ENCODE measurements at regions not wholly inside any gene's neighbourhood (a gene's known extent, or its start where the extent isn't known, plus 50 kb on each side); places are given as distances from the start of the nearest gene placed in this dataset.
"Not testable (repeated sequence)": the region's sequence is repeated elsewhere in the genome, so short reads cannot be mapped to it uniquely, and the experiment has no call there.

DNA sequence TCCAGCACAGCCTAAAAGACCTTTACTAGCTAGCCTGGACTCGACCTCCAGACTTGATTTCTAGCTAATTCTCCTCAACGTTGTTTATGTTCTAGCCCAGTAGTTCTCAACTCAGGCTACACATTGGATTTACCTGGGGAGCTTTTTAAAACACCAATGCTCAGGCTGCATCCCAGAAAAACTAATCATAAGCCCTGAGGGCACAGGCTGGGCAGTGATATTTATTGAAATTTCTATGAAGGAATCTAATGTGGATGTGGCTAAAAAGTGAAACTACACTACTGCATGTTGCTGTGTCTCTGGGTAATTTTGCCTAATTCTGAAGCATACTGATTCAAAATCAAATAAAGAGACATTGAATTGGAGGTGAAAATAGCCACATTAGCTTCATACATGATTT lies 479.4 kb downstream of the KCNT2 start:
- H3K27ac ChIP-seq (ENCODE audit: low read length), result no peak overlapping the region
- no peak overlapping the region for H3K27ac Mint-ChIP-seq
- WGBS (ENCODE audit: insufficient coverage), result 64% methylated on average over 2 of the region's 2 CpGs
- H3K4me1 ChIP-seq (ENCODE audit: control insufficient read depth, insufficient read depth, low read length), result no peaks in the 10 kb centered on the region
- H3K9me3 ChIP-seq (ENCODE audit: control insufficient read depth, insufficient read depth, low read length), result no peaks in the 10 kb centered on the region
- ATAC-seq, result no peak
- no peaks in the 10 kb centered on the region for H3K4me1 Mint-ChIP-seq
- no peak overlapping the region for H3K4me3 ChIP-seq (ENCODE audit: low read length)
- H3K36me3 Mint-ChIP-seq, result no peaks in the 10 kb centered on the region
- H3K27me3 Mint-ChIP-seq (ENCODE audit: low read depth in 2 of 2), result no peaks in the 10 kb centered on the region
- intact Hi-C loops (cut with micrococcal nuclease), result no loop called here
- no peak overlapping the region for H3K4me3 Mint-ChIP-seq
- H3K36me3 ChIP-seq (ENCODE audit: control insufficient read depth, insufficient read depth, low read length), result no peaks in the 10 kb centered on the region
- peaks cover 10 to 15% of the 10 kb centered on the region in 2 donors for H3K9me3 Mint-ChIP-seq
- TF ChIP-seq, protein P1, sequence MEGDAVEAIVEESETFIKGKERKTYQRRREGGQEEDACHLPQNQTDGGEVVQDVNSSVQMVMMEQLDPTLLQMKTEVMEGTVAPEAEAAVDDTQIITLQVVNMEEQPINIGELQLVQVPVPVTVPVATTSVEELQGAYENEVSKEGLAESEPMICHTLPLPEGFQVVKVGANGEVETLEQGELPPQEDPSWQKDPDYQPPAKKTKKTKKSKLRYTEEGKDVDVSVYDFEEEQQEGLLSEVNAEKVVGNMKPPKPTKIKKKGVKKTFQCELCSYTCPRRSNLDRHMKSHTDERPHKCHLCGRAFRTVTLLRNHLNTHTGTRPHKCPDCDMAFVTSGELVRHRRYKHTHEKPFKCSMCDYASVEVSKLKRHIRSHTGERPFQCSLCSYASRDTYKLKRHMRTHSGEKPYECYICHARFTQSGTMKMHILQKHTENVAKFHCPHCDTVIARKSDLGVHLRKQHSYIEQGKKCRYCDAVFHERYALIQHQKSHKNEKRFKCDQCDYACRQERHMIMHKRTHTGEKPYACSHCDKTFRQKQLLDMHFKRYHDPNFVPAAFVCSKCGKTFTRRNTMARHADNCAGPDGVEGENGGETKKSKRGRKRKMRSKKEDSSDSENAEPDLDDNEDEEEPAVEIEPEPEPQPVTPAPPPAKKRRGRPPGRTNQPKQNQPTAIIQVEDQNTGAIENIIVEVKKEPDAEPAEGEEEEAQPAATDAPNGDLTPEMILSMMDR (IDR thresholded peaks at IDR 0.05), result no peak
- no peaks in the 10 kb centered on the region for H3K27me3 ChIP-seq (ENCODE audit: control insufficient read depth, insufficient read depth, low read length)
- no peak for DNase-seq

GRCh38 chr1:196121181-196121580 lies 487.1 kb downstream of the KCNT2 start:
- no peaks in the 10 kb centered on the region for H3K27me3 Mint-ChIP-seq (ENCODE audit: low read depth in 2 of 2)
- no peak overlapping the region for H3K27ac ChIP-seq (ENCODE audit: low read length)
- no peak for DNase-seq
- no peaks in the 10 kb centered on the region for H3K36me3 ChIP-seq (ENCODE audit: control insufficient read depth, insufficient read depth, low read length)
- H3K36me3 Mint-ChIP-seq, result no peaks in the 10 kb centered on the region
- no peak overlapping the region for H3K4me3 Mint-ChIP-seq
- no peak overlapping the region for H3K27ac Mint-ChIP-seq
- TF ChIP-seq, protein P1 (IDR thresholded peaks at IDR 0.05), result no peak
- no peaks in the 10 kb centered on the region for H3K9me3 ChIP-seq (ENCODE audit: control insufficient read depth, insufficient read depth, low read length)
- intact Hi-C loops (cut with micrococcal nuclease), result no loop called here
- H3K4me1 Mint-ChIP-seq, result no peaks in the 10 kb centered on the region
- H3K9me3 Mint-ChIP-seq, result peaks cover 5 to 16% of the 10 kb centered on the region in 2 donors
- no peak overlapping the region for H3K4me3 ChIP-seq (ENCODE audit: low read length)
- ATAC-seq, result no peak
- H3K27me3 ChIP-seq (ENCODE audit: control insufficient read depth, insufficient read depth, low read length), result no peaks in the 10 kb centered on the region
- 100% methylated on average over 2 of the region's 2 CpGs for WGBS (ENCODE audit: insufficient coverage)
- H3K4me1 ChIP-seq (ENCODE audit: control insufficient read depth, insufficient read depth, low read length), result no peaks in the 10 kb centered on the region

- Histone ChIP-seq H3K4me1 (ENCODE audit: control insufficient read depth, insufficient read depth, low read length) (no peaks in the 10 kb centered on the region), H3K36me3 (ENCODE audit: control insufficient read depth, insufficient read depth, low read length) (no peaks in the 10 kb centered on the region), H3K4me3 (ENCODE audit: low read length) (no peak overlapping the region), H3K27ac (ENCODE audit: low read length) (no peak overlapping the region), H3K9me3 (ENCODE audit: control insufficient read depth, insufficient read depth, low read length) (no peaks in the 10 kb centered on the region), H3K27me3 (ENCODE audit: control insufficient read depth, insufficient read depth, low read length) (no peaks in the 10 kb centered on the region)
- peaks cover 7 to 11% of the 10 kb centered on the region in 2 donors for H3K9me3 Mint-ChIP-seq
- H3K27ac Mint-ChIP-seq, result no peak overlapping the region
- DNase-seq (no peak), ATAC-seq (no peak)
- no peaks in the 10 kb centered on the region for H3K27me3 Mint-ChIP-seq (ENCODE audit: low read depth in 2 of 2)
- TF ChIP-seq, protein P1 (IDR thresholded peaks at IDR 0.05), result no peak
- H3K4me1 Mint-ChIP-seq, result no peaks in the 10 kb centered on the region
- H3K36me3 Mint-ChIP-seq, result no peaks in the 10 kb centered on the region
- no peak overlapping the region for H3K4me3 Mint-ChIP-seq
- intact Hi-C loops (cut with micrococcal nuclease), result no loop called here
- WGBS (ENCODE audit: insufficient coverage), result 83% methylated on average over 2 of the region's 2 CpGs
Measured at GRCh38 chr1:196115646-196116045, 492.6 kb downstream of the KCNT2 start.

DNA sequence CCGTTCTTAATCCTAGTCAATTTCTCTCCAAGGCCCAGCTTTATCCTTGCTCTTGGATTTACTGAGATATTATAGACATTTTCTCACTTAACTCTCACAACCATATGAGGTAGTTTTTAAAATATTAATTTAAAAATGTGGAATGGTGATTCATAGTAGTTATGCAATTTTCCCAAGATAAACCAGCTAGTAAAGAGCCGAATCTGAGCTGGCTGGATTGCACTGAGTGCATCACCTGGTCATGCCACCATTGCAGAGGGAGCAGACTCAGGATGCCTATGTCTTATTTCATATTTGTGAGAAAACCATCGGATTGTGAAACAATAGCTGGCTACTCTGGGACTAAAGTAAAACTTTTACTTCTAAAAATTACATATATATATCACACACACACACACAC lies 494.0 kb downstream of the KCNT2 start:
- TF ChIP-seq, protein P1 (IDR thresholded peaks at IDR 0.05), result no peak
- Histone ChIP-seq H3K36me3 (ENCODE audit: control insufficient read depth, insufficient read depth, low read length) (no peaks in the 10 kb centered on the region), H3K27me3 (ENCODE audit: control insufficient read depth, insufficient read depth, low read length) (no peaks in the 10 kb centered on the region), H3K27ac (ENCODE audit: low read length) (no peak overlapping the region), H3K9me3 (ENCODE audit: control insufficient read depth, insufficient read depth, low read length) (no peaks in the 10 kb centered on the region), H3K4me3 (ENCODE audit: low read length) (no peak overlapping the region), H3K4me1 (ENCODE audit: control insufficient read depth, insufficient read depth, low read length) (no peaks in the 10 kb centered on the region)
- Mint-ChIP-seq H3K4me1 (no peaks in the 10 kb centered on the region), H3K27ac (no peak overlapping the region), H3K4me3 (no peak overlapping the region), H3K9me3 (peaks cover 7 to 12% of the 10 kb centered on the region in 2 donors), H3K36me3 (no peaks in the 10 kb centered on the region), H3K27me3 (ENCODE audit: low read depth in 2 of 2) (no peaks in the 10 kb centered on the region)
- ATAC-seq (no peak), DNase-seq (no peak)
- intact Hi-C loops (cut with micrococcal nuclease), result no loop called here
- 67% methylated on average over 1 of the region's 3 CpGs for WGBS (ENCODE audit: insufficient coverage)

GRCh38 chr1:196108990-196109389 lies 499.2 kb downstream of the KCNT2 start:
- H3K9me3 Mint-ChIP-seq, result peaks cover 10 to 13% of the 10 kb centered on the region in 2 donors
- H3K27ac Mint-ChIP-seq; H3K4me1 ChIP-seq (ENCODE audit: control insufficient read depth, insufficient read depth, low read length); DNase-seq; H3K4me3 Mint-ChIP-seq; intact Hi-C loops (cut with micrococcal nuclease); H3K27me3 Mint-ChIP-seq (ENCODE audit: low read depth in 2 of 2); H3K9me3 ChIP-seq (ENCODE audit: control insufficient read depth, insufficient read depth, low read length); H3K4me1 Mint-ChIP-seq; H3K4me3 ChIP-seq (ENCODE audit: low read length); ATAC-seq; H3K27ac ChIP-seq (ENCODE audit: low read length); H3K36me3 ChIP-seq (ENCODE audit: control insufficient read depth, insufficient read depth, low read length); H3K36me3 Mint-ChIP-seq; H3K27me3 ChIP-seq (ENCODE audit: control insufficient read depth, insufficient read depth, low read length): not testable (repeated sequence)
- WGBS (ENCODE audit: insufficient coverage), result 89% methylated on average over 4 of the region's 5 CpGs

Data from natural killer cell (primary cell).